ENCODE measurements at regions not wholly inside any gene's neighbourhood (a gene's known extent, or its start where the extent isn't known, plus 50 kb on each side); places are given as distances from the start of the nearest gene placed in this dataset.

GRCh38 chr1:222283147-222283768 lies 264.6 kb downstream of the HHIPL2 start:
- TF ChIP-seq CTCF (IDR thresholded peaks at IDR 0.05; ENCODE audit: extremely low read depth, low read depth, low read length) = no peak
- peak overlapping the region; percentile 21 for H2AFZ ChIP-seq (ENCODE audit: low read length)
- H3K4me2 ChIP-seq (ENCODE audit: insufficient read depth, low read length) = peak overlapping the region; percentile 10

GRCh38 chr1:222279591-222279990 lies 268.3 kb downstream of the HHIPL2 start:
- H2AFZ ChIP-seq (ENCODE audit: low read length) = no peak overlapping the region
- DNase-seq (ENCODE audit: insufficient read length, low spot score, missing footprints) = no peak
- H3K4me2 ChIP-seq (ENCODE audit: insufficient read depth, low read length) = no peak overlapping the region
- no peaks in the 10 kb centered on the region for H3K36me3 ChIP-seq (ENCODE audit: insufficient read depth, low read length)
- H3K79me2 ChIP-seq (ENCODE audit: insufficient read depth, low read length) = no peaks in the 10 kb centered on the region
- H3K4me3 ChIP-seq (ENCODE audit: insufficient read depth, low read length) = no peak overlapping the region
- no peaks in the 10 kb centered on the region for H3K27me3 ChIP-seq (ENCODE audit: insufficient read depth, low read length)
- peaks cover 7% of the 10 kb centered on the region for H3K4me1 ChIP-seq (ENCODE audit: insufficient read depth, low read length)
- H4K20me1 ChIP-seq (ENCODE audit: insufficient read depth, low read length) = no peaks in the 10 kb centered on the region
- no peak for TF ChIP-seq CTCF (IDR thresholded peaks at IDR 0.05; ENCODE audit: extremely low read depth, low read depth, low read length)
- H3K27ac ChIP-seq (ENCODE audit: low read depth, low read length) = no peak overlapping the region
- H3K9me3 ChIP-seq (ENCODE audit: low read depth, low read length) = no peaks in the 10 kb centered on the region

More at GRCh38 chr1:222283147-222283768, 264.6 kb downstream of the HHIPL2 start:
- Histone ChIP-seq H4K20me1 (ENCODE audit: insufficient read depth, low read length) (no peaks in the 10 kb centered on the region), H3K79me2 (ENCODE audit: insufficient read depth, low read length) (no peaks in the 10 kb centered on the region), H3K4me3 (ENCODE audit: insufficient read depth, low read length) (no peak overlapping the region), H3K27ac (ENCODE audit: low read depth, low read length) (peak overlapping the region; percentile 74), H3K4me1 (ENCODE audit: insufficient read depth, low read length) (peaks cover 7% of the 10 kb centered on the region), H3K9me3 (ENCODE audit: low read depth, low read length) (no peaks in the 10 kb centered on the region), H3K36me3 (ENCODE audit: insufficient read depth, low read length) (no peaks in the 10 kb centered on the region), H3K27me3 (ENCODE audit: insufficient read depth, low read length) (no peaks in the 10 kb centered on the region)
- DNase-seq (ENCODE audit: insufficient read length, low spot score, missing footprints) = no peak

GRCh38 chr1:222278501-222278900 lies 269.4 kb downstream of the HHIPL2 start:
- no peak for TF ChIP-seq CTCF (IDR thresholded peaks at IDR 0.05; ENCODE audit: extremely low read depth, low read depth, low read length)

GRCh38 chr1:222275729-222276465 lies 272.0 kb downstream of the HHIPL2 start:
- no peaks in the 10 kb centered on the region for H4K20me1 ChIP-seq (ENCODE audit: insufficient read depth, low read length)
- no peak for TF ChIP-seq CTCF (IDR thresholded peaks at IDR 0.05; ENCODE audit: extremely low read depth, low read depth, low read length)
- no peak for DNase-seq (ENCODE audit: insufficient read length, low spot score, missing footprints)
- H3K4me2 ChIP-seq (ENCODE audit: insufficient read depth, low read length) = no peak overlapping the region
- H3K79me2 ChIP-seq (ENCODE audit: insufficient read depth, low read length) = no peaks in the 10 kb centered on the region
- H3K4me1 ChIP-seq (ENCODE audit: insufficient read depth, low read length) = no peaks in the 10 kb centered on the region
- H3K27me3 ChIP-seq (ENCODE audit: insufficient read depth, low read length) = no peaks in the 10 kb centered on the region
- H2AFZ ChIP-seq (ENCODE audit: low read length) = peak overlapping the region; percentile 15
- no peak overlapping the region for H3K27ac ChIP-seq (ENCODE audit: low read depth, low read length)
- H3K4me3 ChIP-seq (ENCODE audit: insufficient read depth, low read length) = no peak overlapping the region
- H3K36me3 ChIP-seq (ENCODE audit: insufficient read depth, low read length) = no peaks in the 10 kb centered on the region
- no peaks in the 10 kb centered on the region for H3K9me3 ChIP-seq (ENCODE audit: low read depth, low read length)

More at GRCh38 chr1:222278501-222278900, 269.4 kb downstream of the HHIPL2 start:
- no peak overlapping the region for H2AFZ ChIP-seq (ENCODE audit: low read length)
- H3K4me3 ChIP-seq (ENCODE audit: insufficient read depth, low read length) = no peak overlapping the region
- H3K27me3 ChIP-seq (ENCODE audit: insufficient read depth, low read length) = no peaks in the 10 kb centered on the region
- H3K4me1 ChIP-seq (ENCODE audit: insufficient read depth, low read length) = peaks cover 3% of the 10 kb centered on the region
- H4K20me1 ChIP-seq (ENCODE audit: insufficient read depth, low read length) = no peaks in the 10 kb centered on the region
- no peaks in the 10 kb centered on the region for H3K36me3 ChIP-seq (ENCODE audit: insufficient read depth, low read length)
- H3K4me2 ChIP-seq (ENCODE audit: insufficient read depth, low read length) = no peak overlapping the region
- H3K79me2 ChIP-seq (ENCODE audit: insufficient read depth, low read length) = no peaks in the 10 kb centered on the region
- H3K9me3 ChIP-seq (ENCODE audit: low read depth, low read length) = no peaks in the 10 kb centered on the region
- H3K27ac ChIP-seq (ENCODE audit: low read depth, low read length) = no peak overlapping the region
- no peak for DNase-seq (ENCODE audit: insufficient read length, low spot score, missing footprints)
